Endothelial cell of umbilical vein (primary cell): ENCODE measurements at regions not wholly inside any gene's neighbourhood (a gene's known extent, or its start where the extent isn't known, plus 50 kb on each side); places are given as distances from the start of the nearest gene placed in this dataset.

Experiments used
- BruUV-seq: library from RNA; stranded (reverse); fragments of 400-500 nt; replicated peaks from 2 replicates; lab custom pipeline; 2021; lab: Mats Ljungman, UMichigan
- CTCF ChIA-PET: fragments of 300-600, 350-600 bp; sonication (Branson Sonifier 250); formaldehyde crosslinking; loops from one replicate; lab custom pipeline; 2021; ENCODE audit warnings: antibody characterized with exemption, inconsistent platforms; lab: Charles Lee
- POLR2A ChIA-PET: fragments of 300-600, 350-600 bp; sonication (Branson Sonifier 250); formaldehyde crosslinking; loops from one replicate; lab custom pipeline; 2021; ENCODE audit warnings: antibody characterized with exemption, inconsistent platforms; lab: Charles Lee
- DNase-seq: peaks from one replicate; pipeline ENCODE4 v3.0.0-alpha.2; 2011; ENCODE audit warnings: low read depth, low spot score
- FAIRE-seq: peaks from 2 replicates; lab custom pipeline; 2011; peaks lifted over from hg19 to GRCh38; lab: Jason Lieb, UNC
- H2AFZ ChIP-seq: 2 replicates; pipeline ENCODE4 v1.6.0; 2012; ENCODE audit warnings: low read depth, low read length, control low read depth, inconsistent platforms
- H3K27ac ChIP-seq: 2 replicates; pipeline ENCODE4 v1.5.1; 2011; ENCODE audit warnings: low read depth, mild to moderate bottlenecking, control low read depth, low read length, moderate library complexity; ENCODE audit not compliant: insufficient read depth
- H3K27me3 ChIP-seq, 2 experiments: 2 replicates each; pipeline versions ENCODE4 v1.6.0 to v1.6.1; 2011; ENCODE audit warnings: low read length in 2 of 2, mixed read lengths in 1 of 2; ENCODE audit not compliant: control insufficient read depth in 2 of 2, insufficient read depth in 2 of 2
- H3K36me3 ChIP-seq, 2 experiments: 2 replicates in 1 of 2; 3 replicates in 1 of 2; pipeline ENCODE4 v1.5.1; 2011; ENCODE audit warnings: low read length in 2 of 2, mild to moderate bottlenecking in 1 of 2, moderate library complexity in 1 of 2; ENCODE audit not compliant: control insufficient read depth in 2 of 2, insufficient read depth in 2 of 2; ENCODE audit errors: extremely low read depth in 1 of 2
- H3K4me1 ChIP-seq: 3 replicates; pipeline ENCODE4 v1.5.1; 2011; ENCODE audit warnings: mild to moderate bottlenecking, low read length; ENCODE audit not compliant: control insufficient read depth, insufficient read depth; ENCODE audit errors: extremely low read depth
- H3K4me2 ChIP-seq: 2 replicates; pipeline ENCODE4 v1.6.1; 2011; ENCODE audit warnings: low read length, control low read depth, mixed read lengths; ENCODE audit not compliant: insufficient read depth
- H3K4me3 ChIP-seq, 3 experiments: fragments of 200-600 bp in 1 of 3; sonication (generic), shearing (Covaris generic) in 1 of 3; replicated peaks in 1 of 3; 2 replicates each; pipeline ENCODE4 v1.5.1; 2011 to 2016; ENCODE audit warnings: control low read depth in 3 of 3, low read length in 3 of 3, mild to moderate bottlenecking in 2 of 3, inconsistent platforms in 1 of 3, low read depth in 1 of 3, moderate library complexity in 1 of 3; ENCODE audit not compliant: insufficient read depth in 1 of 3
- H3K79me2 ChIP-seq: 2 replicates; pipeline ENCODE4 v1.6.0; 2012; ENCODE audit warnings: low read length, inconsistent platforms; ENCODE audit not compliant: control insufficient read depth, insufficient read depth
- H3K9ac ChIP-seq: replicated peaks from 2 replicates; pipeline ENCODE3; 2011; ENCODE audit warnings: low read length, control low read depth; ENCODE audit not compliant: insufficient read depth; ENCODE audit errors: extremely low read depth
- H3K9me1 ChIP-seq: replicated peaks from 3 replicates; pipeline ENCODE4 v1.6.0; 2011; ENCODE audit warnings: mild to moderate bottlenecking, low read length; ENCODE audit not compliant: control insufficient read depth, insufficient read depth; ENCODE audit errors: extremely low read depth
- H3K9me3 ChIP-seq: replicated peaks from 2 replicates; pipeline ENCODE4 v1.5.1; 2012; ENCODE audit warnings: low read length, inconsistent platforms; ENCODE audit not compliant: control insufficient read depth, insufficient read depth
- H4K20me1 ChIP-seq: replicated peaks from 2 replicates; pipeline ENCODE3; 2011; ENCODE audit warnings: mild to moderate bottlenecking, low read length; ENCODE audit not compliant: control insufficient read depth, insufficient read depth; ENCODE audit errors: extremely low read depth
- EZH2 ChIP-seq: IDR thresholded peaks from 2 replicates; pipeline ENCODE4 v1.6.1; 2012; ENCODE audit warnings: borderline replicate concordance, low read depth, mild to moderate bottlenecking, moderate library complexity, low read length, inconsistent platforms; ENCODE audit not compliant: severe bottlenecking
- FOS ChIP-seq: IDR thresholded peaks from 2 replicates; pipeline ENCODE4 v1.6.1; 2011; ENCODE audit warnings: mild to moderate bottlenecking, low read length, moderate library complexity, borderline replicate concordance; ENCODE audit not compliant: insufficient read depth
- GATA2 ChIP-seq: IDR thresholded peaks from 2 replicates; pipeline ENCODE4 v1.7.0; 2011; ENCODE audit warnings: low read depth, mild to moderate bottlenecking, moderate library complexity, mixed read lengths, low read length; ENCODE audit not compliant: insufficient read length, insufficient read depth
- JUN ChIP-seq: IDR thresholded peaks from 2 replicates; pipeline ENCODE4 v1.6.1; 2011; ENCODE audit warnings: borderline replicate concordance, low read depth; ENCODE audit not compliant: insufficient read length, insufficient read depth
- MYC ChIP-seq: IDR thresholded peaks from one replicate; pipeline ENCODE4 v1.6.1; 2011; ENCODE audit warnings: mild to moderate bottlenecking, low read depth, low read length
- POLR2A ChIP-seq: IDR thresholded peaks from 2 replicates; pipeline ENCODE4 v1.6.1; 2012; ENCODE audit warnings: low read depth, mild to moderate bottlenecking, control low read depth, low read length
- POLR2AphosphoS5 ChIP-seq: IDR thresholded peaks from 2 replicates; pipeline ENCODE4 v1.6.1; 2012; ENCODE audit warnings: low read depth, mild to moderate bottlenecking, control low read depth, low read length, moderate library complexity; ENCODE audit not compliant: insufficient read depth
- dilution Hi-C: fragments of 300-500 bp; cut with MboI; formaldehyde crosslinking; loops from one replicate; pipeline ENCODE4 v1.15.0; 2019; ENCODE audit warnings: low sequenced_read_pairs; ENCODE audit not compliant: extremely low pct_ligation_motif_present
- intact Hi-C: fragments of 100-400 bp; cut with micrococcal nuclease; formaldehyde crosslinking; loops from one replicate; pipeline ENCODE4 v1.10.0; 2022
- TF ChIP-seq, protein P1 (sequence below), 2 donors: IDR thresholded peaks; 1 replicate in 1 of 2; 2 replicates in 1 of 2; pipeline ENCODE4 v1.5.1; 2011; ENCODE audit warnings: low read length in 2 of 2, mild to moderate bottlenecking in 2 of 2, moderate library complexity in 2 of 2, control low read depth in 1 of 2, inconsistent platforms in 1 of 2, low read depth in 1 of 2; ENCODE audit not compliant: insufficient read depth in 1 of 2; ENCODE audit errors: extremely low read depth in 1 of 2
- TF ChIP-seq, protein P2 (sequence below): IDR thresholded peaks from 2 replicates; pipeline ENCODE4 v1.6.1; 2011; ENCODE audit not compliant: insufficient read depth, insufficient read length

GRCh38 chr4:63316633-63317032 is 1092.6 kb downstream of the TECRL start:
- FAIRE-seq (no peak), DNase-seq (no peak)
- no peaks in the 10 kb centered on the region for H3K4me1 ChIP-seq
- ChIA-PET CTCF (no interaction called here), POLR2A (no interaction called here)
- H3K9ac ChIP-seq = no peak overlapping the region
- no peak overlapping the region for H3K27ac ChIP-seq
- no TSS peak for BruUV-seq
- TF ChIP-seq, protein P1, sequence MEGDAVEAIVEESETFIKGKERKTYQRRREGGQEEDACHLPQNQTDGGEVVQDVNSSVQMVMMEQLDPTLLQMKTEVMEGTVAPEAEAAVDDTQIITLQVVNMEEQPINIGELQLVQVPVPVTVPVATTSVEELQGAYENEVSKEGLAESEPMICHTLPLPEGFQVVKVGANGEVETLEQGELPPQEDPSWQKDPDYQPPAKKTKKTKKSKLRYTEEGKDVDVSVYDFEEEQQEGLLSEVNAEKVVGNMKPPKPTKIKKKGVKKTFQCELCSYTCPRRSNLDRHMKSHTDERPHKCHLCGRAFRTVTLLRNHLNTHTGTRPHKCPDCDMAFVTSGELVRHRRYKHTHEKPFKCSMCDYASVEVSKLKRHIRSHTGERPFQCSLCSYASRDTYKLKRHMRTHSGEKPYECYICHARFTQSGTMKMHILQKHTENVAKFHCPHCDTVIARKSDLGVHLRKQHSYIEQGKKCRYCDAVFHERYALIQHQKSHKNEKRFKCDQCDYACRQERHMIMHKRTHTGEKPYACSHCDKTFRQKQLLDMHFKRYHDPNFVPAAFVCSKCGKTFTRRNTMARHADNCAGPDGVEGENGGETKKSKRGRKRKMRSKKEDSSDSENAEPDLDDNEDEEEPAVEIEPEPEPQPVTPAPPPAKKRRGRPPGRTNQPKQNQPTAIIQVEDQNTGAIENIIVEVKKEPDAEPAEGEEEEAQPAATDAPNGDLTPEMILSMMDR (IDR thresholded peaks at IDR 0.05; ENCODE audit: extremely low read depth in 1 of 2, insufficient read depth in 1 of 2, low read depth in 1 of 2, low read length in 2 of 2) = no peak
- no peak for TF ChIP-seq POLR2AphosphoS5
- TF ChIP-seq POLR2A = no peak
- TF ChIP-seq JUN = no peak
- TF ChIP-seq, protein P2, sequence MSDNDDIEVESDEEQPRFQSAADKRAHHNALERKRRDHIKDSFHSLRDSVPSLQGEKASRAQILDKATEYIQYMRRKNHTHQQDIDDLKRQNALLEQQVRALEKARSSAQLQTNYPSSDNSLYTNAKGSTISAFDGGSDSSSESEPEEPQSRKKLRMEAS = no peak
- TF ChIP-seq MYC = no peak
- TF ChIP-seq GATA2 = no peak
- no peak for TF ChIP-seq EZH2
- TF ChIP-seq FOS = no peak
- no peaks in the 10 kb centered on the region for H4K20me1 ChIP-seq
- H3K36me3 ChIP-seq = no peaks in the 10 kb centered on the region
- no peaks in the 10 kb centered on the region for H3K79me2 ChIP-seq
- intact Hi-C loops (no loop called here), dilution Hi-C loops (no loop called here)
- H3K4me3 ChIP-seq = no peak overlapping the region
- H3K9me3 ChIP-seq = no peaks in the 10 kb centered on the region
- no peaks in the 10 kb centered on the region for H3K27me3 ChIP-seq
- H3K9me1 ChIP-seq = no peaks in the 10 kb centered on the region
- H2AFZ ChIP-seq = no peak overlapping the region
- no peak overlapping the region for H3K4me2 ChIP-seq
